ENCODE measurements at regions not wholly inside any gene's neighbourhood (a gene's known extent, or its start where the extent isn't known, plus 50 kb on each side); places are given as distances from the start of the nearest gene placed in this dataset.

GRCh38 chr14:22039938-22040780, 366.5 kb upstream of the OR4E1 start:
- no peak overlapping the region for H3K4me3 ChIP-seq
- H3K27ac ChIP-seq = no peak overlapping the region
- TF ChIP-seq POLR2AphosphoS5 (IDR thresholded peaks at IDR 0.05) (no peak), CTCF (IDR thresholded peaks at IDR 0.05) (peak in 1 of 3 donors; percentile 17), POLR2A (IDR thresholded peaks at IDR 0.05) (no peak)
- H3K9me3 ChIP-seq = no peaks in the 10 kb centered on the region
- no peaks in the 10 kb centered on the region for H3K4me1 ChIP-seq
- no peaks in the 10 kb centered on the region for H3K36me3 ChIP-seq
- no peak for DNase-seq (ENCODE audit: low spot score in 2 of 2)
- H3K27me3 ChIP-seq = no peaks in the 10 kb centered on the region
- intact Hi-C loops (cut with DNase I; ENCODE audit: low total_unique reads) = no loop called here

GRCh38 chr14:22036541-22037239, 363.1 kb upstream of the OR4E1 start:
- H3K27ac ChIP-seq = no peak overlapping the region
- no peaks in the 10 kb centered on the region for H3K36me3 ChIP-seq
- no peak for DNase-seq (ENCODE audit: low spot score in 2 of 2)
- H3K9me3 ChIP-seq = no peaks in the 10 kb centered on the region
- intact Hi-C loops (cut with DNase I; ENCODE audit: low total_unique reads) = no loop called here
- TF ChIP-seq POLR2AphosphoS5 (IDR thresholded peaks at IDR 0.05) (no peak), CTCF (IDR thresholded peaks at IDR 0.05) (no peak), POLR2A (IDR thresholded peaks at IDR 0.05) (no peak)
- no peaks in the 10 kb centered on the region for H3K27me3 ChIP-seq
- H3K4me3 ChIP-seq = no peak overlapping the region
- no peaks in the 10 kb centered on the region for H3K4me1 ChIP-seq

- Histone ChIP-seq H3K9me3 (no peaks in the 10 kb centered on the region), H3K27me3 (peaks cover 0 to 4% of the 10 kb centered on the region in 2 donors), H3K27ac (no peak overlapping the region), H3K4me3 (no peak overlapping the region), H3K36me3 (no peaks in the 10 kb centered on the region), H3K4me1 (no peaks in the 10 kb centered on the region)
- no peak for TF ChIP-seq CTCF (IDR thresholded peaks at IDR 0.05)
- no peak for TF ChIP-seq POLR2A (IDR thresholded peaks at IDR 0.05)
- TF ChIP-seq POLR2AphosphoS5 (IDR thresholded peaks at IDR 0.05) = no peak
- no peak for DNase-seq (ENCODE audit: low spot score in 2 of 2)
- intact Hi-C loops (cut with DNase I; ENCODE audit: low total_unique reads) = no loop called here
These were observed 352.9 kb upstream of the OR4E1 start for GRCh38 chr14:22026527-22026926.

- no peak overlapping the region for H3K4me3 ChIP-seq
- H3K9me3 ChIP-seq = no peaks in the 10 kb centered on the region
- no peak overlapping the region for H3K27ac ChIP-seq
- DNase-seq (ENCODE audit: low spot score in 2 of 2) = no peak
- H3K4me1 ChIP-seq = no peaks in the 10 kb centered on the region
- no peak for TF ChIP-seq CTCF (IDR thresholded peaks at IDR 0.05)
- TF ChIP-seq POLR2AphosphoS5 (IDR thresholded peaks at IDR 0.05) = no peak
- no peak for TF ChIP-seq POLR2A (IDR thresholded peaks at IDR 0.05)
- intact Hi-C loops (cut with DNase I; ENCODE audit: low total_unique reads) = no loop called here
- H3K36me3 ChIP-seq = no peaks in the 10 kb centered on the region
- peaks cover 0 to 4% of the 10 kb centered on the region in 2 donors for H3K27me3 ChIP-seq
These were observed 352.3 kb upstream of the OR4E1 start for GRCh38 chr14:22025879-22026278.

- no peaks in the 10 kb centered on the region for H3K4me1 ChIP-seq
- no peak overlapping the region for H3K27ac ChIP-seq
- peaks cover 0 to 4% of the 10 kb centered on the region in 2 donors for H3K27me3 ChIP-seq
- intact Hi-C loops (cut with DNase I; ENCODE audit: low total_unique reads) = no loop called here
- H3K9me3 ChIP-seq = no peaks in the 10 kb centered on the region
- no peak for TF ChIP-seq CTCF (IDR thresholded peaks at IDR 0.05)
- no peak for TF ChIP-seq POLR2AphosphoS5 (IDR thresholded peaks at IDR 0.05)
- TF ChIP-seq POLR2A (IDR thresholded peaks at IDR 0.05) = no peak
- no peaks in the 10 kb centered on the region for H3K36me3 ChIP-seq
- H3K4me3 ChIP-seq = no peak overlapping the region
- no peak for DNase-seq (ENCODE audit: low spot score in 2 of 2)
These were observed 350.5 kb upstream of the OR4E1 start for GRCh38 chr14:22024137-22024536.
